DND-41 (cell line): ENCODE measurements at regions not wholly inside any gene's neighbourhood (a gene's known extent, or its start where the extent isn't known, plus 50 kb on each side); places are given as distances from the start of the nearest gene placed in this dataset.

Source experiments
- ATAC-seq: fragments of 200-7000 bp; cut with Tn5 transposase; 3 replicates; pipeline ENCODE4 v1.9.1; 2021; ENCODE audit warnings: low read depth; ENCODE audit not compliant: insufficient read depth
- DNase-seq: peaks from one replicate; pipeline ENCODE4 v3.0.0-alpha.2; 2020
- H2AFZ ChIP-seq: 2 replicates; pipeline ENCODE4 v1.6.0; 2012; ENCODE audit warnings: low read depth, low read length
- H3K27ac ChIP-seq: 2 replicates; pipeline ENCODE4 v1.5.1; 2012; ENCODE audit warnings: low read length, inconsistent platforms
- H3K27me3 ChIP-seq: fragments of 200-600 bp; sonication (generic); 2 replicates; pipeline ENCODE4 v1.6.0; 2012; ENCODE audit warnings: low read length, mild to moderate bottlenecking, inconsistent platforms; ENCODE audit not compliant: insufficient read depth, poor library complexity
- H3K36me3 ChIP-seq: 2 replicates; pipeline ENCODE4 v1.5.1; 2012; ENCODE audit warnings: low read length, inconsistent platforms; ENCODE audit not compliant: insufficient read depth
- H3K4me1 ChIP-seq: 2 replicates; pipeline ENCODE4 v1.5.1; 2012; ENCODE audit warnings: mild to moderate bottlenecking, low read length; ENCODE audit not compliant: insufficient read depth
- H3K4me2 ChIP-seq: 2 replicates; pipeline ENCODE4 v1.6.0; 2012; ENCODE audit warnings: mild to moderate bottlenecking, moderate library complexity, low read length, inconsistent platforms; ENCODE audit not compliant: insufficient read depth
- H3K4me3 ChIP-seq, 2 experiments: fragments of 200-600 bp in 1 of 2; shearing (Covaris generic) in 1 of 2; 2 replicates each; pipeline ENCODE4 v1.5.1; 2012 to 2016; ENCODE audit warnings: inconsistent platforms in 2 of 2, low read length in 2 of 2, mild to moderate bottlenecking in 2 of 2, low read depth in 1 of 2, moderate library complexity in 1 of 2
- H3K79me2 ChIP-seq: 2 replicates; pipeline ENCODE4 v1.6.0; 2012; ENCODE audit warnings: low read length, inconsistent platforms; ENCODE audit not compliant: insufficient read depth
- H3K9ac ChIP-seq: 2 replicates; pipeline ENCODE4 v1.6.0; 2012; ENCODE audit warnings: low read depth, mild to moderate bottlenecking, inconsistent platforms, low read length, moderate library complexity
- H3K9me3 ChIP-seq: 2 replicates; pipeline ENCODE4 v1.5.1; 2012; ENCODE audit warnings: low read length, moderate library complexity, mild to moderate bottlenecking, inconsistent platforms; ENCODE audit not compliant: insufficient read depth, severe bottlenecking
- H4K20me1 ChIP-seq: 2 replicates; pipeline ENCODE4 v1.6.0; 2012; ENCODE audit warnings: low read length; ENCODE audit not compliant: insufficient read depth
- CTCF ChIP-seq: IDR thresholded peaks from 2 replicates; pipeline ENCODE4 v1.5.1; 2012; ENCODE audit warnings: borderline replicate concordance, low read length, moderate library complexity, mild to moderate bottlenecking; ENCODE audit not compliant: poor library complexity, severe bottlenecking; ENCODE audit errors: extremely low read depth
- EZH2 ChIP-seq: IDR thresholded peaks from 3 replicates; pipeline ENCODE4 v1.6.1; 2012; ENCODE audit warnings: borderline replicate concordance, low read depth, mild to moderate bottlenecking, moderate library complexity, low read length, inconsistent platforms; ENCODE audit not compliant: severe bottlenecking

- Histone ChIP-seq H3K27ac (no peak overlapping the region), H3K4me2 (no peak overlapping the region), H4K20me1 (no peaks in the 10 kb centered on the region), H3K36me3 (no peaks in the 10 kb centered on the region), H3K9ac (no peak overlapping the region), H3K27me3 (peaks cover 13% of the 10 kb centered on the region), H2AFZ (no peak overlapping the region), H3K4me3 (no peak overlapping the region), H3K9me3 (no peaks in the 10 kb centered on the region), H3K79me2 (no peaks in the 10 kb centered on the region), H3K4me1 (no peaks in the 10 kb centered on the region)
- no peak for DNase-seq
- no peak for ATAC-seq
- TF ChIP-seq CTCF (no peak), EZH2 (no peak)
Measured at GRCh38 chr9:21686738-21687137, 115.7 kb upstream of the MTAP start.

GRCh38 chr9:21687351-21687750 is 115.1 kb upstream of the MTAP start:
- H3K9ac ChIP-seq, result no peak overlapping the region
- TF ChIP-seq EZH2, result no peak
- no peak for TF ChIP-seq CTCF
- no peak overlapping the region for H3K4me3 ChIP-seq
- H3K36me3 ChIP-seq, result no peaks in the 10 kb centered on the region
- H3K27me3 ChIP-seq, result peaks cover 13% of the 10 kb centered on the region
- H4K20me1 ChIP-seq, result no peaks in the 10 kb centered on the region
- H3K27ac ChIP-seq, result no peak overlapping the region
- no peaks in the 10 kb centered on the region for H3K9me3 ChIP-seq
- no peak overlapping the region for H3K4me2 ChIP-seq
- DNase-seq (no peak), ATAC-seq (no peak)
- no peaks in the 10 kb centered on the region for H3K79me2 ChIP-seq
- H3K4me1 ChIP-seq, result no peaks in the 10 kb centered on the region
- no peak overlapping the region for H2AFZ ChIP-seq

- TF ChIP-seq EZH2 (no peak), CTCF (no peak)
- ATAC-seq (no peak), DNase-seq (no peak)
- H4K20me1 ChIP-seq, result no peaks in the 10 kb centered on the region
- H3K9ac ChIP-seq, result no peak overlapping the region
- H3K4me1 ChIP-seq, result no peaks in the 10 kb centered on the region
- H3K27ac ChIP-seq, result no peak overlapping the region
- H3K4me3 ChIP-seq, result no peak overlapping the region
- peaks cover 13% of the 10 kb centered on the region for H3K27me3 ChIP-seq
- no peaks in the 10 kb centered on the region for H3K9me3 ChIP-seq
- H3K79me2 ChIP-seq, result no peaks in the 10 kb centered on the region
- H2AFZ ChIP-seq, result no peak overlapping the region
- H3K4me2 ChIP-seq, result no peak overlapping the region
- no peaks in the 10 kb centered on the region for H3K36me3 ChIP-seq
Measured at GRCh38 chr9:21688108-21689102, 114.0 kb upstream of the MTAP start.
